Parathyroid adenoma (tissue), 2 donors: ENCODE measurements at regions not wholly inside any gene's neighbourhood (a gene's known extent, or its start where the extent isn't known, plus 50 kb on each side); places are given as distances from the start of the nearest gene placed in this dataset.

ENCODE experiments used
- H2AFZ ChIP-seq: fragments of 300-600 bp; sonication (generic); one replicate; pipeline ENCODE4 v1.7.0; 2017; ENCODE audit warnings: antibody characterized with exemption, mild to moderate bottlenecking
- H3K27ac ChIP-seq: fragments of 300-600 bp; sonication (generic); one replicate; pipeline ENCODE4 v1.7.0; 2017
- H3K27me3 ChIP-seq: fragments of 300-600 bp; sonication (generic); one replicate; pipeline ENCODE4 v1.7.0; 2017; ENCODE audit warnings: low read length; ENCODE audit not compliant: control insufficient read depth, insufficient read depth
- H3K36me3 ChIP-seq: fragments of 300-600 bp; sonication (generic); one replicate; pipeline ENCODE4 v1.7.0; 2017; ENCODE audit warnings: low read length; ENCODE audit not compliant: control insufficient read depth, insufficient read depth
- H3K4me1 ChIP-seq: fragments of 300-600 bp; sonication (generic); one replicate; pipeline ENCODE4 v1.7.0; 2017; ENCODE audit warnings: control low read depth
- H3K4me2 ChIP-seq: fragments of 300-600 bp; sonication (generic); one replicate; pipeline ENCODE4 v1.7.0; 2017; ENCODE audit warnings: low read length
- H3K4me3 ChIP-seq: fragments of 300-600 bp; sonication (generic); one replicate; pipeline ENCODE4 v1.7.0; 2017; ENCODE audit warnings: low read depth, low read length
- H3K79me2 ChIP-seq: fragments of 300-600 bp; sonication (generic); one replicate; pipeline ENCODE4 v1.7.0; 2017; ENCODE audit warnings: control low read depth
- H3K9ac ChIP-seq: fragments of 300-600 bp; sonication (generic); one replicate; pipeline ENCODE4 v1.7.0; 2017; ENCODE audit warnings: mild to moderate bottlenecking
- H3K9me3 ChIP-seq: fragments of 300-600 bp; sonication (generic); one replicate; pipeline ENCODE4 v1.7.0; 2017; ENCODE audit warnings: low read length; ENCODE audit not compliant: control insufficient read depth
- TF ChIP-seq, protein P1 (sequence below): fragments of 300-600 bp; sonication (generic); IDR thresholded peaks from one replicate; pipeline ENCODE4 v1.7.0; 2017; ENCODE audit warnings: antibody characterized with exemption, mild to moderate bottlenecking
- donor health status: primary hyperparathyroidism.

GRCh38 chr16:85267414-85267945, 155.2 kb upstream of the CIBAR2 start:
- TF ChIP-seq, protein P1, sequence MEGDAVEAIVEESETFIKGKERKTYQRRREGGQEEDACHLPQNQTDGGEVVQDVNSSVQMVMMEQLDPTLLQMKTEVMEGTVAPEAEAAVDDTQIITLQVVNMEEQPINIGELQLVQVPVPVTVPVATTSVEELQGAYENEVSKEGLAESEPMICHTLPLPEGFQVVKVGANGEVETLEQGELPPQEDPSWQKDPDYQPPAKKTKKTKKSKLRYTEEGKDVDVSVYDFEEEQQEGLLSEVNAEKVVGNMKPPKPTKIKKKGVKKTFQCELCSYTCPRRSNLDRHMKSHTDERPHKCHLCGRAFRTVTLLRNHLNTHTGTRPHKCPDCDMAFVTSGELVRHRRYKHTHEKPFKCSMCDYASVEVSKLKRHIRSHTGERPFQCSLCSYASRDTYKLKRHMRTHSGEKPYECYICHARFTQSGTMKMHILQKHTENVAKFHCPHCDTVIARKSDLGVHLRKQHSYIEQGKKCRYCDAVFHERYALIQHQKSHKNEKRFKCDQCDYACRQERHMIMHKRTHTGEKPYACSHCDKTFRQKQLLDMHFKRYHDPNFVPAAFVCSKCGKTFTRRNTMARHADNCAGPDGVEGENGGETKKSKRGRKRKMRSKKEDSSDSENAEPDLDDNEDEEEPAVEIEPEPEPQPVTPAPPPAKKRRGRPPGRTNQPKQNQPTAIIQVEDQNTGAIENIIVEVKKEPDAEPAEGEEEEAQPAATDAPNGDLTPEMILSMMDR, result no peak
- no peak overlapping the region for H3K27ac ChIP-seq
- H3K9ac ChIP-seq, result no peak overlapping the region
- H3K4me3 ChIP-seq, result no peak overlapping the region
- H3K27me3 ChIP-seq, result no peaks in the 10 kb centered on the region
- no peak overlapping the region for H3K4me2 ChIP-seq
- H3K4me1 ChIP-seq, result no peaks in the 10 kb centered on the region
- no peak overlapping the region for H2AFZ ChIP-seq
- peaks cover 25% of the 10 kb centered on the region for H3K79me2 ChIP-seq
- no peaks in the 10 kb centered on the region for H3K9me3 ChIP-seq
- no peaks in the 10 kb centered on the region for H3K36me3 ChIP-seq

- H3K4me1 ChIP-seq, result no peaks in the 10 kb centered on the region
Measured at GRCh38 chr16:85269165-85269564, 156.9 kb upstream of the CIBAR2 start.

GRCh38 chr16:85270374-85270773, 158.1 kb upstream of the CIBAR2 start:
- Histone ChIP-seq H2AFZ (no peak overlapping the region), H3K4me3 (no peak overlapping the region), H3K9ac (no peak overlapping the region), H3K9me3 (no peaks in the 10 kb centered on the region), H3K79me2 (peaks cover 17% of the 10 kb centered on the region), H3K36me3 (no peaks in the 10 kb centered on the region), H3K4me1 (no peaks in the 10 kb centered on the region), H3K4me2 (no peak overlapping the region), H3K27ac (no peak overlapping the region), H3K27me3 (no peaks in the 10 kb centered on the region)
- TF ChIP-seq, protein P1, result no peak

More at GRCh38 chr16:85269165-85269564, 156.9 kb upstream of the CIBAR2 start:
- TF ChIP-seq, protein P1, result no peak
- Histone ChIP-seq H3K36me3 (no peaks in the 10 kb centered on the region), H3K27me3 (no peaks in the 10 kb centered on the region), H3K79me2 (peaks cover 14% of the 10 kb centered on the region), H2AFZ (no peak overlapping the region), H3K4me2 (no peak overlapping the region), H3K9me3 (no peaks in the 10 kb centered on the region), H3K27ac (no peak overlapping the region), H3K4me3 (no peak overlapping the region), H3K9ac (no peak overlapping the region)

- peaks cover 25% of the 10 kb centered on the region for H3K79me2 ChIP-seq
- no peak overlapping the region for H3K27ac ChIP-seq
- H3K36me3 ChIP-seq, result no peaks in the 10 kb centered on the region
- no peak overlapping the region for H2AFZ ChIP-seq
- H3K27me3 ChIP-seq, result no peaks in the 10 kb centered on the region
- H3K9me3 ChIP-seq, result no peaks in the 10 kb centered on the region
- no peaks in the 10 kb centered on the region for H3K4me1 ChIP-seq
- TF ChIP-seq, protein P1, result no peak
- H3K4me3 ChIP-seq, result no peak overlapping the region
- H3K9ac ChIP-seq, result no peak overlapping the region
- H3K4me2 ChIP-seq, result no peak overlapping the region
Measured at GRCh38 chr16:85271198-85271597, 158.9 kb upstream of the CIBAR2 start.

DNA sequence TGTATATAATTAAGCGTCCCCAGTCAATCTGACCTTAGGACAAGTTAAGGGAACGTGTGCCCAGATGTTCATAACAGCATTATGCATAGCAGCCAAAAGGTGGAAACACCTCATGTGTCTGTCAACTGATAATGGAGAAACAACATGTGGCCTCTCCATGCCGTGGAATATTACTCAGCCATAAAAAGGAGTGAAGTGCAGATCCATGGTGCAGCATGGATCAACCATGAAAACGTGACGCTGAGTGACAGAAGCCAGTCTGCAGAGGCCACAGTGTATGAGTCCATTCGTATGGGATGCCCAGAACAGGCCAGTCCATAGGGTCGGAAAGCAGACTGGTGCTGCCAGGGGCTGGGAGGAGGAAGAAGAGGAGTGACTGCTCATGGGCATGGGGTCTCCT, 161.0 kb upstream of the CIBAR2 start:
- no peaks in the 10 kb centered on the region for H3K27me3 ChIP-seq
- H3K4me1 ChIP-seq, result no peaks in the 10 kb centered on the region
- no peak overlapping the region for H2AFZ ChIP-seq
- TF ChIP-seq, protein P1, result no peak
- H3K27ac ChIP-seq, result no peak overlapping the region
- no peaks in the 10 kb centered on the region for H3K36me3 ChIP-seq
- no peak overlapping the region for H3K4me3 ChIP-seq
- H3K79me2 ChIP-seq, result peaks cover 16% of the 10 kb centered on the region
- H3K4me2 ChIP-seq, result no peak overlapping the region
- no peak overlapping the region for H3K9ac ChIP-seq
- no peaks in the 10 kb centered on the region for H3K9me3 ChIP-seq
